ENCODE measurements at regions not wholly inside any gene's neighbourhood (a gene's known extent, or its start where the extent isn't known, plus 50 kb on each side); places are given as distances from the start of the nearest gene placed in this dataset.
"Not testable (repeated sequence)": the region's sequence is repeated elsewhere in the genome, so short reads cannot be mapped to it uniquely, and the experiment has no call there.

DNA sequence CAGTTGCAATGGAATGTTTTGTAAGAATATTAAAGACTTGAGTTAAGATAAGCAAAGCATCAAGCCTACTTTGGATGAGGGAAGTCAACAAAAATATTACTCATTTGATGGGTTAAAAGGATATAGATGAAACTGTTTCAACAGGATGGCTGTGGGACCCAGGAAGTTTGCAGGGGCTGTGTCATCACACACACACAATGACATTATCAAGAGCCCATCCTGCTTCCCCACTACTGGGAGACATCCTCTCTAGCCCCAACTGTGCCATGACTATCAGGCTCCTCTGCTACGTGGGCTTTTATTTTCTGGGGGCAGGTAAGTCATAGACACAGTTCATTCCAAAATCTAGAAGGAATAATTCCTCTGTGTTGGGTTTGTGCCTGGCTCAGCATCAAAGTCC lies 78.8 kb upstream of the PRSS1 start:
- H3K4me3 ChIP-seq (ENCODE audit: low read depth in 1 of 2, low read length in 2 of 2) = no peak overlapping the region
- 33 to 56% methylated on average over 1 of the region's 1 CpG for WGBS, 2 donors
- H3K9me3 ChIP-seq (ENCODE audit: control insufficient read depth in 2 of 2, insufficient read depth in 1 of 2, low read depth in 1 of 2, low read length in 1 of 2) = no peaks in the 10 kb centered on the region
- H3K4me1 ChIP-seq (ENCODE audit: control insufficient read depth in 2 of 2, insufficient read depth in 2 of 2, low read length in 1 of 2) = no peaks in the 10 kb centered on the region
- no peaks in the 10 kb centered on the region for H3K27me3 ChIP-seq (ENCODE audit: control insufficient read depth in 1 of 2, insufficient read depth in 2 of 2, low read length in 2 of 2)
- no peak overlapping the region for H3K27ac ChIP-seq (ENCODE audit: low read depth in 2 of 2, low read length in 1 of 2)
- H3K36me3 ChIP-seq (ENCODE audit: control insufficient read depth in 2 of 2, insufficient read depth in 2 of 2, low read length in 1 of 2) = no peaks in the 10 kb centered on the region

DNA sequence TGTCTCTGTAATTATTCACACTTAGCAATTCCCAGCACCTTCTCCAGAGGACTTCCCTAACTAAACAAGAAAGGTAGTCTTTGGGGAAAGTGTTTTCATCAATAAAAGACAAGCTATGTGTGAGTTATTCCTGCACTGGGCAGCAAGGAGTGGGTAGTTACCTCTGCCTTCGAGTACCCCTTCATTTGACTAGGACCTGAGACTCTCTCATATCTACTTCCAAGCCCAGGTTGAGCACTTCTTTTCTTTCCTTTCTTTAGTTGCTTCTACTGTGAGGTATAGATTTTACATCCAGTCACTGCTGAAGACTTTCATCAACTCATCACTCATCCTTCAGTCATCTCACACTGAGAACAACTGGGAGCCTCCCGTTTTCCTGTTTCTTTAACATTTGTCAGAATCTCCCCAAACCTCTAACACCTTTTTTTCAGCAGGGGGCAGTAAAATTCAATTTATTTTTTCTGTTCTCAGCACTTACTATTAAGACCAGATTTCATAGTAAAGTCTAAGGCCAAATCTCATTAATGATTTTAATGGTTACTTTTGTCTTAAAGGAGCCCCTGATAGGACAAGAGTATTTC lies 80.1 kb upstream of the PRSS1 start:
- Histone ChIP-seq H3K36me3 (ENCODE audit: control insufficient read depth in 2 of 2, insufficient read depth in 2 of 2, low read length in 1 of 2) (no peaks in the 10 kb centered on the region), H3K27me3 (ENCODE audit: control insufficient read depth in 1 of 2, insufficient read depth in 2 of 2, low read length in 2 of 2) (no peaks in the 10 kb centered on the region)
- WGBS, 2 donors = 40 to 45% methylated on average over 2 of the region's 2 CpGs

DNA sequence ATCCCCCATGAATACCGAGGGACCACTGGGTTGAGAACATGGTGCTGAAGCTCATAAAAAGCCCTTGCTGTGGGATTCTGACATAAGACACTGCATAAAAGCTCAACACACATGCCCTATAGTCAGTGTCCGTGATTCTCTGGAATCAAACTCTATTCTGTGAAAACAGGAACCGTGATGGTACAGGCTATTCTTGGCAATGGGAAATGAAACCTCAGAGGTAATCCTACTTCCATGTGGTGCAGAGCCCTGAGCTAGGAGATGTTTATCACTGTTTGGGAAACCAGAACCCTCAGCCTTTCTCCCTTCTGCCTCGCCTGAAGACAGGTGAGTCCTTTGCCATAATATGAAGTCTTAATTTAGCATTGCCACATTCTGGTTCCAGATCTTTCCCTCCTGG lies 80.8 kb upstream of the PRSS1 start:
- no peak overlapping the region for H3K27ac ChIP-seq (ENCODE audit: low read depth in 2 of 2, low read length in 1 of 2)
- no peaks in the 10 kb centered on the region for H3K27me3 ChIP-seq (ENCODE audit: control insufficient read depth in 1 of 2, insufficient read depth in 2 of 2, low read length in 2 of 2)
- H3K36me3 ChIP-seq (ENCODE audit: control insufficient read depth in 2 of 2, insufficient read depth in 2 of 2, low read length in 1 of 2) = no peaks in the 10 kb centered on the region
- WGBS, 2 donors = 40 to 47% methylated on average over 4 of the region's 4 CpGs
- H3K9me3 ChIP-seq (ENCODE audit: control insufficient read depth in 2 of 2, insufficient read depth in 1 of 2, low read depth in 1 of 2, low read length in 1 of 2) = no peaks in the 10 kb centered on the region
- H3K4me1 ChIP-seq (ENCODE audit: control insufficient read depth in 2 of 2, insufficient read depth in 2 of 2, low read length in 1 of 2) = no peaks in the 10 kb centered on the region
- no peak overlapping the region for H3K4me3 ChIP-seq (ENCODE audit: low read depth in 1 of 2, low read length in 2 of 2)

More for the DNA sequence above, 80.1 kb upstream of the PRSS1 start:
- Histone ChIP-seq H3K4me1 (ENCODE audit: control insufficient read depth in 2 of 2, insufficient read depth in 2 of 2, low read length in 1 of 2) (no peaks in the 10 kb centered on the region), H3K9me3 (ENCODE audit: control insufficient read depth in 2 of 2, insufficient read depth in 1 of 2, low read depth in 1 of 2, low read length in 1 of 2) (no peaks in the 10 kb centered on the region), H3K27ac (ENCODE audit: low read depth in 2 of 2, low read length in 1 of 2) (no peak overlapping the region), H3K4me3 (ENCODE audit: low read depth in 1 of 2, low read length in 2 of 2) (no peak overlapping the region)

DNA sequence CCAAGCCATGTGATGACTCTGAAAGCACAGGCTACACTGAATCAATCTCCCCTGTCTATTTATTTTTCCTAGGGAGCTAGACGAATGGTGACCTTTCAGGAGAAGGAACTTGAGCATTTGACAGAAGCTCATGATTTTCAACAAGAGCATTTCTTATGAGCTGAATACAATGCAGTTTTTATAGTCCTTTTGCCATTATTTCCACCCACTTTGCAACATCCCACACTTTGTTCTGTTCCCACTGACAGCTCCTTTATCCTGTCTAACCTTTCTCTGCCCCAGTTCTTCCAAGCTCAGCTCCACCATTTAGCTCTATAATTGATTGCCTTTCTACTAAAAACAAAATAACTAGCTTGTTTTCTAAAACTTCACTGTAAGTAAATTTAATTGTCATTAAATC lies 91.9 kb upstream of the PRSS1 start:
- Histone ChIP-seq H3K9me3 (ENCODE audit: control insufficient read depth in 2 of 2, insufficient read depth in 1 of 2, low read depth in 1 of 2, low read length in 1 of 2) (no peaks in the 10 kb centered on the region), H3K27me3 (ENCODE audit: control insufficient read depth in 1 of 2, insufficient read depth in 2 of 2, low read length in 2 of 2) (no peaks in the 10 kb centered on the region), H3K27ac (ENCODE audit: low read depth in 2 of 2, low read length in 1 of 2) (no peak overlapping the region), H3K36me3 (ENCODE audit: control insufficient read depth in 2 of 2, insufficient read depth in 2 of 2, low read length in 1 of 2) (no peaks in the 10 kb centered on the region), H3K4me1 (ENCODE audit: control insufficient read depth in 2 of 2, insufficient read depth in 2 of 2, low read length in 1 of 2) (no peaks in the 10 kb centered on the region), H3K4me3 (ENCODE audit: low read depth in 1 of 2, low read length in 2 of 2) (no peak overlapping the region)
- 26 to 35% methylated on average over 1 of the region's 1 CpG for WGBS, 2 donors

DNA sequence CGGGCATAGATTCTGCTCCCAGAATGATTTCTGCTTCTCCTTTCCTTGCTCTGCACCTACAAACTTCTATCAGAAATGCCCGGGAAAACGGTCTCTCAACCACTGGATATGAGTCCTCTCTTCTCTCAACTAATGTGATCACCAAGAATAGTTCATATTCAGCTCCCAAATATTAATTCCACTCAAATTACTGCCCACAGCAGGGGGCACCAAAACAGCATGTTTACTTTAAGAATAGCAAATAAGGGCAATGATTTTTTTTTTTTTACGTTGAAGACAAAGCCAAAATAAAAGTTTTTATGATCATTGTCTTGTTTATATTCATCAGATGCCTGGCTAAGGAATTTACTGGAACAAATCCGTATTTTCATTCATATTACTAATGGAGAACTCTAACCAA lies 94.9 kb upstream of the PRSS1 start:
- 72 to 83% methylated on average over 5 of the region's 5 CpGs for WGBS, 2 donors
- H3K9me3 ChIP-seq (ENCODE audit: control insufficient read depth in 2 of 2, insufficient read depth in 1 of 2, low read depth in 1 of 2, low read length in 1 of 2) = no peaks in the 10 kb centered on the region
- H3K4me1 ChIP-seq (ENCODE audit: control insufficient read depth in 2 of 2, insufficient read depth in 2 of 2, low read length in 1 of 2) = no peaks in the 10 kb centered on the region
- no peaks in the 10 kb centered on the region for H3K36me3 ChIP-seq (ENCODE audit: control insufficient read depth in 2 of 2, insufficient read depth in 2 of 2, low read length in 1 of 2)
- H3K4me3 ChIP-seq (ENCODE audit: low read depth in 1 of 2, low read length in 2 of 2) = no peak overlapping the region
- H3K27me3 ChIP-seq (ENCODE audit: control insufficient read depth in 1 of 2, insufficient read depth in 2 of 2, low read length in 2 of 2) = no peaks in the 10 kb centered on the region
- no peak overlapping the region for H3K27ac ChIP-seq (ENCODE audit: low read depth in 2 of 2, low read length in 1 of 2)

DNA sequence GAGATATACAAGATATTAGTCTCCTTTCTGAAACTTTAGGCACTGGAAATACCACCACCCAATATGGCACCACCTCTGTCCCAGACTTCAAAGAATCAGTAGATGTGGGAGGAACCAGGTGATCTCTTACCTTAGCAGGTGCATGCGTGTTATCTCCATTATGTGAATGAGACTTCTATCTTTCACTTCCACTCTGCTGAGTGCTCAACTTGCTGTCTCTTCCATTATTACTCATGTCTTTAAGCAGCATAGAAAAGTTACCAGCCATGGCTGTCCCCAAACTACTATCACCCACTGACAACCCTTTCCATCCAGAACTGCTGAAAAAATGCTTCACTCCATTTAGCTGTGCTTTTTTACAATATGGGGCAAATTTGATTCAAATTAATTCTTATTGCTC lies 101.5 kb upstream of the PRSS1 start:
- no peaks in the 10 kb centered on the region for H3K36me3 ChIP-seq (ENCODE audit: control insufficient read depth in 2 of 2, insufficient read depth in 2 of 2, low read length in 1 of 2)
- no peaks in the 10 kb centered on the region for H3K27me3 ChIP-seq (ENCODE audit: control insufficient read depth in 1 of 2, insufficient read depth in 2 of 2, low read length in 2 of 2)
- no peak overlapping the region for H3K4me3 ChIP-seq (ENCODE audit: low read depth in 1 of 2, low read length in 2 of 2)
- no peak overlapping the region for H3K27ac ChIP-seq (ENCODE audit: low read depth in 2 of 2, low read length in 1 of 2)
- 78 to 94% methylated on average over 1 of the region's 1 CpG for WGBS, 2 donors
- no peaks in the 10 kb centered on the region for H3K4me1 ChIP-seq (ENCODE audit: control insufficient read depth in 2 of 2, insufficient read depth in 2 of 2, low read length in 1 of 2)
- H3K9me3 ChIP-seq (ENCODE audit: control insufficient read depth in 2 of 2, insufficient read depth in 1 of 2, low read depth in 1 of 2, low read length in 1 of 2) = no peaks in the 10 kb centered on the region

DNA sequence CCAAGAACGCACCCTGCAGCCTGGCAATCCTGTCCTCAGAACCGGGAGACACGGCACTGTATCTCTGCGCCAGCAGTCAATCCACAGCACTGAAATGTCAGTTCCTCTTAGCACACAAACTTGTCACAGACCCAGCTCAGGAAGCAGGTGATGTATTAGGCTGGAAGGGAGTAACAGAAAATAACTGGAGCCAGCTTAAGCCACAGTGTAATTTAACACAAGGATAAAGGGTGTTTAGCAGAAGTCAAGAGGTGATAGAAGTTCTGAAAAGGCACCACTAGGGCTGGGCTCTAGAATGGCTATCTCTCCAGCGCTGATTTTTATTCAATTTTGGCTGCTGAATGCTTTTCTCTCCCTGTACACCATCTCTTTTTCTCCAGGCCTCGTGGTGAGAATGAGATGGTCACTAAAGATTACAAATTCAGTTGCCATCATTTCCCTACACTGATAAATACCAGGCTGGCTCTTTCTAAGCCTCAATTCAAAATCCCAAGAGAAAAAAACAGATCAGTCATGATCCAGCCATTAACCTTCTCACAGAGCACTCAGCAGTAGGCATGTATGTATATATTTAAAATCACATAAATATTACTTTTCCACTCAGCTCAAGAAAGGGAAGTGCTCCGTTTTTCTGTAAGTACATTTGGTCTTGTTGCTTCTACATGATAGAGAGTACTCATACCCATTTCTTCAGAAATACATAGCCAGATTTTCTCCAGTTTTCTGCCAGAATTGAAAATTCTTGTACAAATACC lies 102.7 kb upstream of the PRSS1 start:
- WGBS, 2 donors = 46 to 47% methylated on average over 7 of the region's 7 CpGs
- no peak overlapping the region for H3K27ac ChIP-seq (ENCODE audit: low read depth in 2 of 2, low read length in 1 of 2)
- no peak overlapping the region for H3K4me3 ChIP-seq (ENCODE audit: low read depth in 1 of 2, low read length in 2 of 2)
- H3K36me3 ChIP-seq (ENCODE audit: control insufficient read depth in 2 of 2, insufficient read depth in 2 of 2, low read length in 1 of 2) = no peaks in the 10 kb centered on the region
- H3K27me3 ChIP-seq (ENCODE audit: control insufficient read depth in 1 of 2, insufficient read depth in 2 of 2, low read length in 2 of 2) = no peaks in the 10 kb centered on the region
- no peaks in the 10 kb centered on the region for H3K9me3 ChIP-seq (ENCODE audit: control insufficient read depth in 2 of 2, insufficient read depth in 1 of 2, low read depth in 1 of 2, low read length in 1 of 2)
- no peaks in the 10 kb centered on the region for H3K4me1 ChIP-seq (ENCODE audit: control insufficient read depth in 2 of 2, insufficient read depth in 2 of 2, low read length in 1 of 2)

DNA sequence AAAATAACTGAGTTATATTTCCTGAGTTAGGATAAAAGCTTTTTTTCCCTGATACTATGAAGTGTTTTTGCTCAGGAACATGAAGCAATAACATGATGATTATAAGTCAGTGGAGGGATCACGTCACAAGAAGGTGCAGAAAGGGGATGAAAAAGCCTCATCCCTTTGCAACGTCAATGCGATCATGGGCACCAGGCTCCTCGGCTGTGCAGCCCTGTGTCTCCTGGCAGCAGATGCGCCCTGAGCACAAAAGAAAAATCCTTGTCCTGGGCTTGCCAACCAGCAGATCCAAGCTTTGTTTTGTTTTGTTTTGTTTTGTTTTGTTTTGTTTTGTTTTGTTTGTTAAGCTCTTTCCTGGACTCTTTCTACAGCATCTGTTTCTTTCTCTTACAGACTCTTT lies 103.5 kb upstream of the PRSS1 start:
- Histone ChIP-seq H3K9me3 (ENCODE audit: control insufficient read depth in 2 of 2, insufficient read depth in 1 of 2, low read depth in 1 of 2, low read length in 1 of 2) (no peaks in the 10 kb centered on the region), H3K4me3 (ENCODE audit: low read depth in 1 of 2, low read length in 2 of 2) (no peak overlapping the region)
- WGBS, 2 donors = 33 to 38% methylated on average over 5 of the region's 5 CpGs

DNA sequence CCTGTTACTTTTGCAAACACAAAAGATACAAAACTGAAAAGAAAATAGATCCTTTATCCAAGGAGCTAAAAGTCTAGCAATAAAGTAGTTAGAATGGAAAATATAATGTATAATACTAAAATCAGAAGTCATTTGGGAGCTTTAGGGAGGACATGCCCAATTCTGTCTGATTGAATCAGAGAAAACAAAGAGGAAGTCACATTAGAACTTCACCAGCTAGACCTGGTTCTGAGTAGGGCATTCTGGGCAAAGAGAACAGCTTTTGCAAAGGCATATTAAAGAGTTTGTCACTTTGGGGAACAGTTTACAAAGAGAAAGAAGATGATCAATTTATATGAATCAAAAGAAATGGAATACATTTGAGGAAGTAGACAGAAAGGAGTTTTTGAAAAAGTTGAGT lies 107.0 kb upstream of the PRSS1 start:
- Histone ChIP-seq H3K27me3 (ENCODE audit: control insufficient read depth in 1 of 2, insufficient read depth in 2 of 2, low read length in 2 of 2) (no peaks in the 10 kb centered on the region), H3K4me3 (ENCODE audit: low read depth in 1 of 2, low read length in 2 of 2) (no peak overlapping the region)

More for the DNA sequence above, 103.5 kb upstream of the PRSS1 start:
- Histone ChIP-seq H3K4me1 (ENCODE audit: control insufficient read depth in 2 of 2, insufficient read depth in 2 of 2, low read length in 1 of 2) (no peaks in the 10 kb centered on the region), H3K27ac (ENCODE audit: low read depth in 2 of 2, low read length in 1 of 2) (no peak overlapping the region), H3K36me3 (ENCODE audit: control insufficient read depth in 2 of 2, insufficient read depth in 2 of 2, low read length in 1 of 2) (no peaks in the 10 kb centered on the region), H3K27me3 (ENCODE audit: control insufficient read depth in 1 of 2, insufficient read depth in 2 of 2, low read length in 2 of 2) (no peaks in the 10 kb centered on the region)

DNA sequence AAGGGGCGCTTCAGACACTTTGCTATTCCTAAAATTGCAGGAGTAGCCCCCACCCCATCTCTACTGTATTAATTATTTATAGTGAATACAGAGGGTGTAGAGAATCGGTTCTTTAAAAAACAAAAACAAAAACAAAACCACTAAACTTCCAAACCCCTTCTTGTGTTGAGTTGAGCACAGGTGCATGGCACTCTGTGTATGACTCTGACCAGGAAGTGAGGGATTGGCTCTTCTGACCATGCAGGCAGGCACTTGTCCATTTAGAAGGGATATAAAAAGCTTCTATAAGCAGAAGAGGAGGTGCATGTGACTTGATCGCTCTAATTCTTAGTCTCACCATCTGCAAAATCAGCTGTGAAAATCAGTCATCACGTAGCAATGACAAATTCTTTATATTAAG lies 108.0 kb upstream of the PRSS1 start:
- not testable (repeated sequence) for H3K4me3 ChIP-seq (ENCODE audit: low read depth in 1 of 2, low read length in 2 of 2); H3K9me3 ChIP-seq (ENCODE audit: control insufficient read depth in 2 of 2, insufficient read depth in 1 of 2, low read depth in 1 of 2, low read length in 1 of 2); H3K4me1 ChIP-seq (ENCODE audit: control insufficient read depth in 2 of 2, insufficient read depth in 2 of 2, low read length in 1 of 2); H3K27me3 ChIP-seq (ENCODE audit: control insufficient read depth in 1 of 2, insufficient read depth in 2 of 2, low read length in 2 of 2); H3K27ac ChIP-seq (ENCODE audit: low read depth in 2 of 2, low read length in 1 of 2); H3K36me3 ChIP-seq (ENCODE audit: control insufficient read depth in 2 of 2, insufficient read depth in 2 of 2, low read length in 1 of 2)
- 73 to 83% methylated on average over 4 of the region's 4 CpGs for WGBS, 2 donors

More for the DNA sequence above, 107.0 kb upstream of the PRSS1 start:
- H3K9me3 ChIP-seq (ENCODE audit: control insufficient read depth in 2 of 2, insufficient read depth in 1 of 2, low read depth in 1 of 2, low read length in 1 of 2) = no peaks in the 10 kb centered on the region
- H3K4me1 ChIP-seq (ENCODE audit: control insufficient read depth in 2 of 2, insufficient read depth in 2 of 2, low read length in 1 of 2) = no peaks in the 10 kb centered on the region
- no peak overlapping the region for H3K27ac ChIP-seq (ENCODE audit: low read depth in 2 of 2, low read length in 1 of 2)
- H3K36me3 ChIP-seq (ENCODE audit: control insufficient read depth in 2 of 2, insufficient read depth in 2 of 2, low read length in 1 of 2) = no peaks in the 10 kb centered on the region
